ENCODE measurements at regions not wholly inside any gene's neighbourhood (a gene's known extent, or its start where the extent isn't known, plus 50 kb on each side); places are given as distances from the start of the nearest gene placed in this dataset.

GRCh38 chr19:30112171-30112570, 170.1 kb downstream of the URI1 start:
- no peak overlapping the region for H2AK9ac ChIP-seq (replicated peaks; ENCODE audit: low read depth, low read length, poor library complexity)
- intact Hi-C loops (cut with micrococcal nuclease) (no loop called here), in situ Hi-C loops (cut with MboI; ENCODE audit: low sequenced_read_pairs) (no loop called here), dilution Hi-C loops (cut with HindIII; ENCODE audit: low sequenced_read_pairs, unreplicated experiment) (no loop called here)
- H4K20me1 ChIP-seq (ENCODE audit: insufficient read depth, low read length): no peaks in the 10 kb centered on the region
- no peak overlapping the region for H3K56ac ChIP-seq (ENCODE audit: extremely low read depth, insufficient read depth, low read length)
- no peak overlapping the region for H2BK20ac ChIP-seq (ENCODE audit: low read depth, low read length)
- TF ChIP-seq USF2 (IDR thresholded peaks at IDR 0.05; ENCODE audit: low read depth, low read length): no peak
- TF ChIP-seq NFE2L2 (IDR thresholded peaks at IDR 0.05; ENCODE audit: low read depth, low read length): no peak
- TF ChIP-seq RCOR1 (IDR thresholded peaks at IDR 0.05; ENCODE audit: insufficient replicate concordance, low read length): no peak
- TF ChIP-seq MAFK (IDR thresholded peaks at IDR 0.05; ENCODE audit: low read depth, low read length): no peak
- TF ChIP-seq FOS (IDR thresholded peaks at IDR 0.05; ENCODE audit: low read depth, low read length): no peak
- TF ChIP-seq ELK1 (IDR thresholded peaks at IDR 0.05; ENCODE audit: borderline replicate concordance, low read depth, low read length): no peak
- TF ChIP-seq SMC3 (IDR thresholded peaks at IDR 0.05; ENCODE audit: low read depth, low read length): no peak
- TF ChIP-seq POLR2A (IDR thresholded peaks at IDR 0.05; ENCODE audit: low read depth, low read length): no peak
- no peak for TF ChIP-seq RAD21 (IDR thresholded peaks at IDR 0.05; ENCODE audit: low read length)
- TF ChIP-seq MAZ (IDR thresholded peaks at IDR 0.05; ENCODE audit: borderline replicate concordance, low read depth, low read length): no peak
- TF ChIP-seq CTCF (conservative IDR thresholded peaks at IDR 0.05; ENCODE audit: low read depth, low read length): no peak
- TF ChIP-seq BHLHE40 (IDR thresholded peaks at IDR 0.05; ENCODE audit: low read depth, low read length): no peak
- TF ChIP-seq CHD1 (IDR thresholded peaks at IDR 0.05; ENCODE audit: low read depth, low read length): no peak
- TF ChIP-seq CEBPB (IDR thresholded peaks at IDR 0.05; ENCODE audit: low read depth, low read length): no peak
- TF ChIP-seq MXI1 (IDR thresholded peaks at IDR 0.05; ENCODE audit: borderline replicate concordance, low read depth, low read length): no peak
- TF ChIP-seq RFX5 (IDR thresholded peaks at IDR 0.05; ENCODE audit: low read depth, low read length): no peak
- no peaks in the 10 kb centered on the region for H3K36me3 ChIP-seq (ENCODE audit: control insufficient read depth, insufficient read depth, low read length)
- no peak overlapping the region for H3K27ac ChIP-seq (ENCODE audit: insufficient read depth, low read length)
- no peak overlapping the region for H3K4me3 ChIP-seq (ENCODE audit: insufficient read depth, low read depth, low read length)
- H4K91ac ChIP-seq (ENCODE audit: insufficient read depth, low read depth, low read length): no peak overlapping the region
- no peaks in the 10 kb centered on the region for H3K27me3 ChIP-seq (ENCODE audit: control insufficient read depth, insufficient read depth, low read length)
- H2BK120ac ChIP-seq (ENCODE audit: low read depth, low read length): no peak overlapping the region
- ChIA-PET CTCF (no interaction called here), POLR2A (ENCODE audit: unreplicated experiment) (no interaction called here)
- H3K79me1 ChIP-seq (ENCODE audit: low read depth in 1 of 2, low read length in 2 of 2): no peaks in the 10 kb centered on the region
- no peak overlapping the region for H3K4ac ChIP-seq (ENCODE audit: low read depth, low read length)
- H3K14ac ChIP-seq (replicated peaks; ENCODE audit: low read depth, low read length): no peak overlapping the region
- no peak overlapping the region for H4K5ac ChIP-seq (ENCODE audit: low read depth, low read length)
- H4K8ac ChIP-seq (ENCODE audit: low read depth in 2 of 2, low read length in 2 of 2): no peak overlapping the region
- no peak overlapping the region for H2AK5ac ChIP-seq (ENCODE audit: low read depth, low read length)
- H3K4me2 ChIP-seq (ENCODE audit: low read depth, low read length): no peak overlapping the region
- no peaks in the 10 kb centered on the region for H3K4me1 ChIP-seq (ENCODE audit: control insufficient read depth, insufficient read depth, low read length)
- WGBS, 2 experiments (ENCODE audit: extremely low coverage in 2 of 2, insufficient read length in 1 of 2): no CpG with 5 or more reads among the region's 9 CpGs
- H3K9ac ChIP-seq (ENCODE audit: low read depth, low read length): no peak overlapping the region
- H3K23ac ChIP-seq (ENCODE audit: low read depth, low read length): no peak overlapping the region
- ATAC-seq (ENCODE audit: low read depth) (no peak), DNase-seq (no peak)
- H2BK5ac ChIP-seq (ENCODE audit: low read depth, low read length, poor library complexity, severe bottlenecking): no peak overlapping the region
- H3K18ac ChIP-seq (ENCODE audit: low read depth, low read length): no peak overlapping the region
- H3K9me3 ChIP-seq (ENCODE audit: control insufficient read depth, insufficient read depth, low read length): peaks cover 7% of the 10 kb centered on the region; the same call in 1 of the 2 replicates
- H3K9me1 ChIP-seq (ENCODE audit: insufficient read depth, low read length): no peaks in the 10 kb centered on the region
- BruUV-seq (replicated peaks): no TSS peak
- H2AFZ ChIP-seq (replicated peaks; ENCODE audit: low read length, poor library complexity): no peak overlapping the region
- no peak overlapping the region for H2BK15ac ChIP-seq (ENCODE audit: low read depth, low read length)

Measured in IMR-90 (cell line).